K562 (cell line): ENCODE measurements at regions not wholly inside any gene's neighbourhood (a gene's known extent, or its start where the extent isn't known, plus 50 kb on each side); places are given as distances from the start of the nearest gene placed in this dataset.

ENCODE experiments used
- HDAC2 ChIP-seq: fragments of 450-650 bp; IDR thresholded peaks from 2 replicates; pipeline ENCODE4 v1.6.1; 2016; ENCODE audit warnings: mild to moderate bottlenecking
- MTA3 ChIP-seq: fragments of 450-650 bp; formaldehyde crosslinking; IDR thresholded peaks from 2 replicates; pipeline ENCODE4 v1.6.1; 2017; ENCODE audit warnings: mild to moderate bottlenecking, borderline replicate concordance
- PCBP1 ChIP-seq: fragments of 200-400 bp; formaldehyde crosslinking; IDR thresholded peaks from 2 replicates; pipeline ENCODE4 v1.6.1; 2018; ENCODE audit warnings: mild to moderate bottlenecking, low read depth, low read length; ENCODE audit not compliant: poor library complexity, severe bottlenecking
- POLR2A ChIP-seq: fragments of 450-650 bp; conservative IDR thresholded peaks from 2 replicates; pipeline ENCODE4 v1.6.1; 2016
- ZFP30 ChIP-seq: fragments of 250-450 bp; sonication (Bioruptor Pico); IDR thresholded peaks from 2 replicates; pipeline ENCODE4 v1.8.0; 2022; ENCODE audit warnings: moderate library complexity, mild to moderate bottlenecking, inconsistent platforms, borderline replicate concordance
- ZNF263 ChIP-seq: sonication (generic); formaldehyde crosslinking; IDR thresholded peaks from 2 replicates; pipeline ENCODE4 v1.8.0; 2022; ENCODE audit warnings: mild to moderate bottlenecking, missing genetic modification reagents, borderline replicate concordance
- ZNF778 ChIP-seq: fragments of 450-650 bp; formaldehyde crosslinking; IDR thresholded peaks from 2 replicates; pipeline ENCODE4 v1.4.0; 2020; ENCODE audit warnings: mild to moderate bottlenecking, moderate library complexity
- ZNF780A ChIP-seq: fragments of 250-450 bp; sonication (Bioruptor Pico); IDR thresholded peaks from 2 replicates; pipeline ENCODE4 v1.5.0; 2021; ENCODE audit warnings: mild to moderate bottlenecking
- TF ChIP-seq, protein P1 (sequence below): sonication (generic); formaldehyde crosslinking; IDR thresholded peaks from 2 replicates; pipeline ENCODE4 v1.8.1; 2022; ENCODE audit warnings: missing genetic modification reagents
- TF ChIP-seq, protein P2 (sequence below), 3 experiments: IDR thresholded peaks in 2 of 3; conservative IDR thresholded peaks in 1 of 3; 2 replicates each; pipeline ENCODE4 v1.5.1; 2011 to 2012; ENCODE audit warnings: low read length in 3 of 3, mild to moderate bottlenecking in 3 of 3, control low read depth in 2 of 3, improper control_type of control experiment in 1 of 3, inconsistent platforms in 1 of 3, low read depth in 1 of 3, mixed read lengths in 1 of 3, moderate library complexity in 1 of 3; ENCODE audit not compliant: insufficient read depth in 2 of 3
- TF ChIP-seq, protein P3 (sequence below): fragments of 200-600 bp; sonication (generic); IDR thresholded peaks from one replicate; pipeline ENCODE4 v1.6.1; 2012; ENCODE audit warnings: mild to moderate bottlenecking, low read depth, low read length, inconsistent platforms
- TF ChIP-seq, protein P4 (sequence below): sonication (generic); formaldehyde crosslinking; IDR thresholded peaks from 2 replicates; pipeline ENCODE4 v1.8.1; 2023; ENCODE audit warnings: mild to moderate bottlenecking, missing genetic modification reagents
- TF ChIP-seq, protein P5 (sequence below): fragments of 150-350 bp; conservative IDR thresholded peaks from 2 replicates; pipeline ENCODE4 v1.6.1; 2014; ENCODE audit warnings: low read length

DNA sequence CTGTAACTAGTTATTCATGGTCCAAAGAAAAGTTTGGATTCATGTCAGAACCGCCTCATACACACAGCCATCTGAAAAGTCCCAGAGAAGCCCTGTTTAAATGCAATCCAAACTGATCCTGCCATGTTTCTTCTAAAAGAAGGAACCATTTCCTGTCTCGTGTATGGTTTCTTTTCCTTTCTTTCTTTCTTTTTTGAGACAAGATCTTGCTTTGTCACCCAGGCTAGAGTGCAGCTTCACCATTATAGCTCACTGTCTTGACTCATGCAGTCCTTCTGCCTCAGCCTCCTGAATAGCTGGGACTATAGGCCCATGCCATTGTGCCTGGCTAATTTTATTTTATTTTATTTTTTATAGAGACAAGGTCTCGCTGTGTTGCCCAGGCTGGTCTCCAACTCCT lies 77.4 kb upstream of the NSMCE3 start:
- TF ChIP-seq ZNF263 (CRISPR knock-in tag) (no peak), MTA3 (no peak), PCBP1 (no peak), ZNF778 (no peak), POLR2A (no peak), HDAC2 (no peak), ZFP30 (CRISPR knock-in tag) (no peak), ZNF780A (CRISPR knock-in tag) (no peak)
- TF ChIP-seq, protein P1, sequence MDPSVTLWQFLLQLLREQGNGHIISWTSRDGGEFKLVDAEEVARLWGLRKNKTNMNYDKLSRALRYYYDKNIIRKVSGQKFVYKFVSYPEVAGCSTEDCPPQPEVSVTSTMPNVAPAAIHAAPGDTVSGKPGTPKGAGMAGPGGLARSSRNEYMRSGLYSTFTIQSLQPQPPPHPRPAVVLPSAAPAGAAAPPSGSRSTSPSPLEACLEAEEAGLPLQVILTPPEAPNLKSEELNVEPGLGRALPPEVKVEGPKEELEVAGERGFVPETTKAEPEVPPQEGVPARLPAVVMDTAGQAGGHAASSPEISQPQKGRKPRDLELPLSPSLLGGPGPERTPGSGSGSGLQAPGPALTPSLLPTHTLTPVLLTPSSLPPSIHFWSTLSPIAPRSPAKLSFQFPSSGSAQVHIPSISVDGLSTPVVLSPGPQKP (CRISPR knock-in tag), result no peak
- TF ChIP-seq, protein P2, sequence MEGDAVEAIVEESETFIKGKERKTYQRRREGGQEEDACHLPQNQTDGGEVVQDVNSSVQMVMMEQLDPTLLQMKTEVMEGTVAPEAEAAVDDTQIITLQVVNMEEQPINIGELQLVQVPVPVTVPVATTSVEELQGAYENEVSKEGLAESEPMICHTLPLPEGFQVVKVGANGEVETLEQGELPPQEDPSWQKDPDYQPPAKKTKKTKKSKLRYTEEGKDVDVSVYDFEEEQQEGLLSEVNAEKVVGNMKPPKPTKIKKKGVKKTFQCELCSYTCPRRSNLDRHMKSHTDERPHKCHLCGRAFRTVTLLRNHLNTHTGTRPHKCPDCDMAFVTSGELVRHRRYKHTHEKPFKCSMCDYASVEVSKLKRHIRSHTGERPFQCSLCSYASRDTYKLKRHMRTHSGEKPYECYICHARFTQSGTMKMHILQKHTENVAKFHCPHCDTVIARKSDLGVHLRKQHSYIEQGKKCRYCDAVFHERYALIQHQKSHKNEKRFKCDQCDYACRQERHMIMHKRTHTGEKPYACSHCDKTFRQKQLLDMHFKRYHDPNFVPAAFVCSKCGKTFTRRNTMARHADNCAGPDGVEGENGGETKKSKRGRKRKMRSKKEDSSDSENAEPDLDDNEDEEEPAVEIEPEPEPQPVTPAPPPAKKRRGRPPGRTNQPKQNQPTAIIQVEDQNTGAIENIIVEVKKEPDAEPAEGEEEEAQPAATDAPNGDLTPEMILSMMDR (IDR thresholded peaks at IDR 0.05 in 2 of 3, conservative IDR thresholded peaks at IDR 0.05 in 1 of 3; ENCODE audit: insufficient read depth in 2 of 3, low read depth in 1 of 3, low read length in 3 of 3), result no peak
- TF ChIP-seq, protein P3, sequence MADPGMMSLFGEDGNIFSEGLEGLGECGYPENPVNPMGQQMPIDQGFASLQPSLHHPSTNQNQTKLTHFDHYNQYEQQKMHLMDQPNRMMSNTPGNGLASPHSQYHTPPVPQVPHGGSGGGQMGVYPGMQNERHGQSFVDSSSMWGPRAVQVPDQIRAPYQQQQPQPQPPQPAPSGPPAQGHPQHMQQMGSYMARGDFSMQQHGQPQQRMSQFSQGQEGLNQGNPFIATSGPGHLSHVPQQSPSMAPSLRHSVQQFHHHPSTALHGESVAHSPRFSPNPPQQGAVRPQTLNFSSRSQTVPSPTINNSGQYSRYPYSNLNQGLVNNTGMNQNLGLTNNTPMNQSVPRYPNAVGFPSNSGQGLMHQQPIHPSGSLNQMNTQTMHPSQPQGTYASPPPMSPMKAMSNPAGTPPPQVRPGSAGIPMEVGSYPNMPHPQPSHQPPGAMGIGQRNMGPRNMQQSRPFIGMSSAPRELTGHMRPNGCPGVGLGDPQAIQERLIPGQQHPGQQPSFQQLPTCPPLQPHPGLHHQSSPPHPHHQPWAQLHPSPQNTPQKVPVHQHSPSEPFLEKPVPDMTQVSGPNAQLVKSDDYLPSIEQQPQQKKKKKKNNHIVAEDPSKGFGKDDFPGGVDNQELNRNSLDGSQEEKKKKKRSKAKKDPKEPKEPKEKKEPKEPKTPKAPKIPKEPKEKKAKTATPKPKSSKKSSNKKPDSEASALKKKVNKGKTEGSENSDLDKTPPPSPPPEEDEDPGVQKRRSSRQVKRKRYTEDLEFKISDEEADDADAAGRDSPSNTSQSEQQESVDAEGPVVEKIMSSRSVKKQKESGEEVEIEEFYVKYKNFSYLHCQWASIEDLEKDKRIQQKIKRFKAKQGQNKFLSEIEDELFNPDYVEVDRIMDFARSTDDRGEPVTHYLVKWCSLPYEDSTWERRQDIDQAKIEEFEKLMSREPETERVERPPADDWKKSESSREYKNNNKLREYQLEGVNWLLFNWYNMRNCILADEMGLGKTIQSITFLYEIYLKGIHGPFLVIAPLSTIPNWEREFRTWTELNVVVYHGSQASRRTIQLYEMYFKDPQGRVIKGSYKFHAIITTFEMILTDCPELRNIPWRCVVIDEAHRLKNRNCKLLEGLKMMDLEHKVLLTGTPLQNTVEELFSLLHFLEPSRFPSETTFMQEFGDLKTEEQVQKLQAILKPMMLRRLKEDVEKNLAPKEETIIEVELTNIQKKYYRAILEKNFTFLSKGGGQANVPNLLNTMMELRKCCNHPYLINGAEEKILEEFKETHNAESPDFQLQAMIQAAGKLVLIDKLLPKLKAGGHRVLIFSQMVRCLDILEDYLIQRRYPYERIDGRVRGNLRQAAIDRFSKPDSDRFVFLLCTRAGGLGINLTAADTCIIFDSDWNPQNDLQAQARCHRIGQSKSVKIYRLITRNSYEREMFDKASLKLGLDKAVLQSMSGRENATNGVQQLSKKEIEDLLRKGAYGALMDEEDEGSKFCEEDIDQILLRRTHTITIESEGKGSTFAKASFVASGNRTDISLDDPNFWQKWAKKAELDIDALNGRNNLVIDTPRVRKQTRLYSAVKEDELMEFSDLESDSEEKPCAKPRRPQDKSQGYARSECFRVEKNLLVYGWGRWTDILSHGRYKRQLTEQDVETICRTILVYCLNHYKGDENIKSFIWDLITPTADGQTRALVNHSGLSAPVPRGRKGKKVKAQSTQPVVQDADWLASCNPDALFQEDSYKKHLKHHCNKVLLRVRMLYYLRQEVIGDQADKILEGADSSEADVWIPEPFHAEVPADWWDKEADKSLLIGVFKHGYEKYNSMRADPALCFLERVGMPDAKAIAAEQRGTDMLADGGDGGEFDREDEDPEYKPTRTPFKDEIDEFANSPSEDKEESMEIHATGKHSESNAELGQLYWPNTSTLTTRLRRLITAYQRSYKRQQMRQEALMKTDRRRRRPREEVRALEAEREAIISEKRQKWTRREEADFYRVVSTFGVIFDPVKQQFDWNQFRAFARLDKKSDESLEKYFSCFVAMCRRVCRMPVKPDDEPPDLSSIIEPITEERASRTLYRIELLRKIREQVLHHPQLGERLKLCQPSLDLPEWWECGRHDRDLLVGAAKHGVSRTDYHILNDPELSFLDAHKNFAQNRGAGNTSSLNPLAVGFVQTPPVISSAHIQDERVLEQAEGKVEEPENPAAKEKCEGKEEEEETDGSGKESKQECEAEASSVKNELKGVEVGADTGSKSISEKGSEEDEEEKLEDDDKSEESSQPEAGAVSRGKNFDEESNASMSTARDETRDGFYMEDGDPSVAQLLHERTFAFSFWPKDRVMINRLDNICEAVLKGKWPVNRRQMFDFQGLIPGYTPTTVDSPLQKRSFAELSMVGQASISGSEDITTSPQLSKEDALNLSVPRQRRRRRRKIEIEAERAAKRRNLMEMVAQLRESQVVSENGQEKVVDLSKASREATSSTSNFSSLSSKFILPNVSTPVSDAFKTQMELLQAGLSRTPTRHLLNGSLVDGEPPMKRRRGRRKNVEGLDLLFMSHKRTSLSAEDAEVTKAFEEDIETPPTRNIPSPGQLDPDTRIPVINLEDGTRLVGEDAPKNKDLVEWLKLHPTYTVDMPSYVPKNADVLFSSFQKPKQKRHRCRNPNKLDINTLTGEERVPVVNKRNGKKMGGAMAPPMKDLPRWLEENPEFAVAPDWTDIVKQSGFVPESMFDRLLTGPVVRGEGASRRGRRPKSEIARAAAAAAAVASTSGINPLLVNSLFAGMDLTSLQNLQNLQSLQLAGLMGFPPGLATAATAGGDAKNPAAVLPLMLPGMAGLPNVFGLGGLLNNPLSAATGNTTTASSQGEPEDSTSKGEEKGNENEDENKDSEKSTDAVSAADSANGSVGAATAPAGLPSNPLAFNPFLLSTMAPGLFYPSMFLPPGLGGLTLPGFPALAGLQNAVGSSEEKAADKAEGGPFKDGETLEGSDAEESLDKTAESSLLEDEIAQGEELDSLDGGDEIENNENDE, result no peak
- TF ChIP-seq, protein P4, sequence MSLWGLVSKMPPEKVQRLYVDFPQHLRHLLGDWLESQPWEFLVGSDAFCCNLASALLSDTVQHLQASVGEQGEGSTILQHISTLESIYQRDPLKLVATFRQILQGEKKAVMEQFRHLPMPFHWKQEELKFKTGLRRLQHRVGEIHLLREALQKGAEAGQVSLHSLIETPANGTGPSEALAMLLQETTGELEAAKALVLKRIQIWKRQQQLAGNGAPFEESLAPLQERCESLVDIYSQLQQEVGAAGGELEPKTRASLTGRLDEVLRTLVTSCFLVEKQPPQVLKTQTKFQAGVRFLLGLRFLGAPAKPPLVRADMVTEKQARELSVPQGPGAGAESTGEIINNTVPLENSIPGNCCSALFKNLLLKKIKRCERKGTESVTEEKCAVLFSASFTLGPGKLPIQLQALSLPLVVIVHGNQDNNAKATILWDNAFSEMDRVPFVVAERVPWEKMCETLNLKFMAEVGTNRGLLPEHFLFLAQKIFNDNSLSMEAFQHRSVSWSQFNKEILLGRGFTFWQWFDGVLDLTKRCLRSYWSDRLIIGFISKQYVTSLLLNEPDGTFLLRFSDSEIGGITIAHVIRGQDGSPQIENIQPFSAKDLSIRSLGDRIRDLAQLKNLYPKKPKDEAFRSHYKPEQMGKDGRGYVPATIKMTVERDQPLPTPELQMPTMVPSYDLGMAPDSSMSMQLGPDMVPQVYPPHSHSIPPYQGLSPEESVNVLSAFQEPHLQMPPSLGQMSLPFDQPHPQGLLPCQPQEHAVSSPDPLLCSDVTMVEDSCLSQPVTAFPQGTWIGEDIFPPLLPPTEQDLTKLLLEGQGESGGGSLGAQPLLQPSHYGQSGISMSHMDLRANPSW (CRISPR knock-in tag), result no peak
- TF ChIP-seq, protein P5, sequence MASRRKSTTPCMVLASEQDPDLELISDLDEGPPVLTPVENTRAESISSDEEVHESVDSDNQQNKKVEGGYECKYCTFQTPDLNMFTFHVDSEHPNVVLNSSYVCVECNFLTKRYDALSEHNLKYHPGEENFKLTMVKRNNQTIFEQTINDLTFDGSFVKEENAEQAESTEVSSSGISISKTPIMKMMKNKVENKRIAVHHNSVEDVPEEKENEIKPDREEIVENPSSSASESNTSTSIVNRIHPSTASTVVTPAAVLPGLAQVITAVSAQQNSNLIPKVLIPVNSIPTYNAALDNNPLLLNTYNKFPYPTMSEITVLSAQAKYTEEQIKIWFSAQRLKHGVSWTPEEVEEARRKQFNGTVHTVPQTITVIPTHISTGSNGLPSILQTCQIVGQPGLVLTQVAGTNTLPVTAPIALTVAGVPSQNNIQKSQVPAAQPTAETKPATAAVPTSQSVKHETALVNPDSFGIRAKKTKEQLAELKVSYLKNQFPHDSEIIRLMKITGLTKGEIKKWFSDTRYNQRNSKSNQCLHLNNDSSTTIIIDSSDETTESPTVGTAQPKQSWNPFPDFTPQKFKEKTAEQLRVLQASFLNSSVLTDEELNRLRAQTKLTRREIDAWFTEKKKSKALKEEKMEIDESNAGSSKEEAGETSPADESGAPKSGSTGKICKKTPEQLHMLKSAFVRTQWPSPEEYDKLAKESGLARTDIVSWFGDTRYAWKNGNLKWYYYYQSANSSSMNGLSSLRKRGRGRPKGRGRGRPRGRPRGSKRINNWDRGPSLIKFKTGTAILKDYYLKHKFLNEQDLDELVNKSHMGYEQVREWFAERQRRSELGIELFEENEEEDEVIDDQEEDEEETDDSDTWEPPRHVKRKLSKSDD, result no peak
